ENCODE measurements at regions not wholly inside any gene's neighbourhood (a gene's known extent, or its start where the extent isn't known, plus 50 kb on each side); places are given as distances from the start of the nearest gene placed in this dataset.

- no peak for TF ChIP-seq CTCF (IDR thresholded peaks at IDR 0.05)
- no peak for TF ChIP-seq POLR2A (IDR thresholded peaks at IDR 0.05)
Measured at GRCh38 chr4:89173336-89174090, 62.2 kb downstream of the TIGD2 start.
